ENCODE measurements at regions not wholly inside any gene's neighbourhood (a gene's known extent, or its start where the extent isn't known, plus 50 kb on each side); places are given as distances from the start of the nearest gene placed in this dataset.

GRCh38 chr13:85362980-85363379 is 436.2 kb downstream of the SLITRK6 start:
- TF ChIP-seq, protein P1, sequence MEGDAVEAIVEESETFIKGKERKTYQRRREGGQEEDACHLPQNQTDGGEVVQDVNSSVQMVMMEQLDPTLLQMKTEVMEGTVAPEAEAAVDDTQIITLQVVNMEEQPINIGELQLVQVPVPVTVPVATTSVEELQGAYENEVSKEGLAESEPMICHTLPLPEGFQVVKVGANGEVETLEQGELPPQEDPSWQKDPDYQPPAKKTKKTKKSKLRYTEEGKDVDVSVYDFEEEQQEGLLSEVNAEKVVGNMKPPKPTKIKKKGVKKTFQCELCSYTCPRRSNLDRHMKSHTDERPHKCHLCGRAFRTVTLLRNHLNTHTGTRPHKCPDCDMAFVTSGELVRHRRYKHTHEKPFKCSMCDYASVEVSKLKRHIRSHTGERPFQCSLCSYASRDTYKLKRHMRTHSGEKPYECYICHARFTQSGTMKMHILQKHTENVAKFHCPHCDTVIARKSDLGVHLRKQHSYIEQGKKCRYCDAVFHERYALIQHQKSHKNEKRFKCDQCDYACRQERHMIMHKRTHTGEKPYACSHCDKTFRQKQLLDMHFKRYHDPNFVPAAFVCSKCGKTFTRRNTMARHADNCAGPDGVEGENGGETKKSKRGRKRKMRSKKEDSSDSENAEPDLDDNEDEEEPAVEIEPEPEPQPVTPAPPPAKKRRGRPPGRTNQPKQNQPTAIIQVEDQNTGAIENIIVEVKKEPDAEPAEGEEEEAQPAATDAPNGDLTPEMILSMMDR (conservative IDR thresholded peaks at IDR 0.05): no peak
- no peak for TF ChIP-seq EZH2 (IDR thresholded peaks at IDR 0.05; ENCODE audit: low read depth)

Measured in PC-9 (cell line).